ENCODE measurements at regions not wholly inside any gene's neighbourhood (a gene's known extent, or its start where the extent isn't known, plus 50 kb on each side); places are given as distances from the start of the nearest gene placed in this dataset.

GRCh38 chr4:32203340-32203739, 1483.2 kb downstream of the PCDH7 start:
- ChIA-PET POLR2A (no interaction called here), CTCF (no interaction called here)
- TF ChIP-seq, protein P1, sequence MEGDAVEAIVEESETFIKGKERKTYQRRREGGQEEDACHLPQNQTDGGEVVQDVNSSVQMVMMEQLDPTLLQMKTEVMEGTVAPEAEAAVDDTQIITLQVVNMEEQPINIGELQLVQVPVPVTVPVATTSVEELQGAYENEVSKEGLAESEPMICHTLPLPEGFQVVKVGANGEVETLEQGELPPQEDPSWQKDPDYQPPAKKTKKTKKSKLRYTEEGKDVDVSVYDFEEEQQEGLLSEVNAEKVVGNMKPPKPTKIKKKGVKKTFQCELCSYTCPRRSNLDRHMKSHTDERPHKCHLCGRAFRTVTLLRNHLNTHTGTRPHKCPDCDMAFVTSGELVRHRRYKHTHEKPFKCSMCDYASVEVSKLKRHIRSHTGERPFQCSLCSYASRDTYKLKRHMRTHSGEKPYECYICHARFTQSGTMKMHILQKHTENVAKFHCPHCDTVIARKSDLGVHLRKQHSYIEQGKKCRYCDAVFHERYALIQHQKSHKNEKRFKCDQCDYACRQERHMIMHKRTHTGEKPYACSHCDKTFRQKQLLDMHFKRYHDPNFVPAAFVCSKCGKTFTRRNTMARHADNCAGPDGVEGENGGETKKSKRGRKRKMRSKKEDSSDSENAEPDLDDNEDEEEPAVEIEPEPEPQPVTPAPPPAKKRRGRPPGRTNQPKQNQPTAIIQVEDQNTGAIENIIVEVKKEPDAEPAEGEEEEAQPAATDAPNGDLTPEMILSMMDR (IDR thresholded peaks at IDR 0.05; ENCODE audit: insufficient read depth, low read length, missing control alignments): no peak
- H3K4me3 ChIP-seq (ENCODE audit: low read depth, low read length): no peak overlapping the region
- DNase-seq (ENCODE audit: low read depth, low spot score): no peak

DNA sequence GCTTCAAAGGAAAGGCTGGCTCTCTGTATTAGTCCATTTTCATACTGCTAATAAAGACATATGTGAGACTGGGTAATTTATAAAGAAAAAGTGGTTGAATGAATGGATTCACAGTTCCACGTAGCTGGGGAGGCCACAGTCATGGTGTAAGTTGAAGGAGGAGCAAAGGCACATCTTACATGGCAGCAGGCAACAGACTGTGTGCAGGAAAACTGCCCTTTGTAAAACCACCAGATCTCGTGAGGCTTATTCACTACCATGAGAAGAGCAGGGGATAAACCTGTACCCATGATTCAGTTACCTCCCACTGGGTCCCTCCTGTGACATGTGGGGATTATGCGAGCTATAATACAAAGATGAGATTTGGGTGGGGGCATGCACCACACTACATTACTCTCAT, 1486.6 kb downstream of the PCDH7 start:
- TF ChIP-seq, protein P1 (IDR thresholded peaks at IDR 0.05; ENCODE audit: insufficient read depth, low read length, missing control alignments): no peak
- H3K4me3 ChIP-seq (ENCODE audit: low read depth, low read length): no peak overlapping the region
- POLR2A ChIA-PET: no interaction called here
- CTCF ChIA-PET: no interaction called here
- no peak for DNase-seq (ENCODE audit: low read depth, low spot score)

DNA sequence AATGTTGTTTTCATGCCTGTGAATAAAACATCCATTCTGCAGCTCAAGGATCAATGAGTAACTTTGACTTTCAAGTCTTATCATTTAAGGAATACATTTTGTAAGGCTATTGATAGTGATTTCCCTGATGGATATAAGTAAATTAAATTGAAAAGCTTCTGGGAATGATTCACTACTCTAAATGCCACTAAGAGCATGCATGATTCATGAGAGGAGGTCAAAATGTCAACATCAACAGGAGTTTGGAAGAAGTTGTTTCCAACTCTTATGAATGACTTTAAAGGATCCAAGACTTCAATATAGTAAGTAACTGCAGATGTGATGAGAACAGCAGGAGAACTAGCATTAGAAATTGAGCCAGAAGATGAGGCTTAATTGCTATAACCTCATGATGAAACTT, 1487.3 kb downstream of the PCDH7 start:
- DNase-seq (ENCODE audit: low read depth, low spot score): no peak
- H3K4me3 ChIP-seq (ENCODE audit: low read depth, low read length): no peak overlapping the region
- ChIA-PET POLR2A (no interaction called here), CTCF (no interaction called here)
- TF ChIP-seq, protein P1 (IDR thresholded peaks at IDR 0.05; ENCODE audit: insufficient read depth, low read length, missing control alignments): no peak

GRCh38 chr4:32215277-32215676, 1495.1 kb downstream of the PCDH7 start:
- no peak overlapping the region for H3K4me3 ChIP-seq (ENCODE audit: low read depth, low read length)
- ChIA-PET POLR2A (no interaction called here), CTCF (no interaction called here)
- DNase-seq (ENCODE audit: low read depth, low spot score): no peak
- TF ChIP-seq, protein P1 (IDR thresholded peaks at IDR 0.05; ENCODE audit: insufficient read depth, low read length, missing control alignments): no peak

DNA sequence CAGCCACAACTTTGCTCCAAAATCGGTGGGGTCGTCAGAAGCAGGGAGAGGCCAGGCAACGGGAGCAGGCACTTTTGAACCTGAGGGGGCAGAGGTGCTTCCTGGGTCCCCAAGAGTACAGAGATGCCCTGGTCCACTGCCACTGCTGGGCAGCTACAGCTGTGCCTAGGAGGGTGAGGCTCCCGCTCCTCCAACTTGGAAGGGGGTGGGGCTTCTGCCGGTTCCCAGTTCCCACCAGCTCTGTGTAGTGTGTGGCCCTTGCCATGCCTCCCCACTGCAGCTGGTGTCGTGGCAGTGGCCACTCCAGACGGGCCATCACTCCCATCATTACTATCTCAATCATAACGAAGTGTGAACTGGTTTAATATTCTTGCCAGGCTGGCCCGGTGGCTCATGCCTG, 1496.3 kb downstream of the PCDH7 start:
- no peak for DNase-seq (ENCODE audit: low read depth, low spot score)
- TF ChIP-seq, protein P1 (IDR thresholded peaks at IDR 0.05; ENCODE audit: insufficient read depth, low read length, missing control alignments): no peak
- H3K4me3 ChIP-seq (ENCODE audit: low read depth, low read length): no peak overlapping the region
- ChIA-PET CTCF (no interaction called here), POLR2A (no interaction called here)

GRCh38 chr4:32219306-32220075, 1499.3 kb downstream of the PCDH7 start:
- H3K4me3 ChIP-seq (ENCODE audit: low read depth, low read length): no peak overlapping the region
- no peak for DNase-seq (ENCODE audit: low read depth, low spot score)
- ChIA-PET POLR2A (no interaction called here), CTCF (no interaction called here)
- TF ChIP-seq, protein P1 (IDR thresholded peaks at IDR 0.05; ENCODE audit: insufficient read depth, low read length, missing control alignments): no peak
